ENCODE measurements at regions not wholly inside any gene's neighbourhood (a gene's known extent, or its start where the extent isn't known, plus 50 kb on each side); places are given as distances from the start of the nearest gene placed in this dataset.

- Histone ChIP-seq H3K4me1 (no peaks in the 10 kb centered on the region), H3K9me3 (peaks cover 0 to 10% (median 0%) of the 10 kb centered on the region in 4 donors), H3K27me3 (no peaks in the 10 kb centered on the region), H3K36me3 (no peaks in the 10 kb centered on the region), H3K27ac (no peak overlapping the region), H3K4me3 (no peak overlapping the region)
- no peak for DNase-seq (ENCODE audit: low spot score in 2 of 2)
- WGBS, 2 donors = 88 to 97% methylated on average over 1 of the region's 1 CpG
- TF ChIP-seq CTCF (IDR thresholded peaks at IDR 0.05) = no peak
- no peak for TF ChIP-seq POLR2A (IDR thresholded peaks at IDR 0.05)
- TF ChIP-seq EP300 (IDR thresholded peaks at IDR 0.05) = no peak
Observed at GRCh38 chr18:22271030-22271429, 101.6 kb downstream of the GATA6 start.

GRCh38 chr18:22268641-22269128, 99.3 kb downstream of the GATA6 start:
- Histone ChIP-seq H3K27me3 (no peaks in the 10 kb centered on the region), H3K36me3 (no peaks in the 10 kb centered on the region), H3K4me3 (no peak overlapping the region), H3K4me1 (no peaks in the 10 kb centered on the region), H3K27ac (no peak overlapping the region), H3K9me3 (no peaks in the 10 kb centered on the region)
- TF ChIP-seq CTCF (IDR thresholded peaks at IDR 0.05) (no peak), POLR2A (IDR thresholded peaks at IDR 0.05) (no peak), EP300 (IDR thresholded peaks at IDR 0.05) (no peak)
- 64 to 65% methylated on average over 4 of the region's 4 CpGs for WGBS, 2 donors
- no peak for DNase-seq (ENCODE audit: low spot score in 2 of 2)

GRCh38 chr18:22267697-22268096, 98.3 kb downstream of the GATA6 start:
- no peaks in the 10 kb centered on the region for H3K27me3 ChIP-seq
- H3K27ac ChIP-seq = no peak overlapping the region
- no peaks in the 10 kb centered on the region for H3K9me3 ChIP-seq
- TF ChIP-seq EP300 (IDR thresholded peaks at IDR 0.05) (no peak), POLR2A (IDR thresholded peaks at IDR 0.05) (no peak), CTCF (IDR thresholded peaks at IDR 0.05) (no peak)
- H3K4me1 ChIP-seq = no peaks in the 10 kb centered on the region
- H3K36me3 ChIP-seq = no peaks in the 10 kb centered on the region
- no peak overlapping the region for H3K4me3 ChIP-seq
- no peak for DNase-seq (ENCODE audit: low spot score in 2 of 2)
- 46 to 52% methylated on average over 8 of the region's 8 CpGs for WGBS, 2 donors

GRCh38 chr18:22267225-22267624, 97.8 kb downstream of the GATA6 start:
- Histone ChIP-seq H3K9me3 (peaks cover 0 to 3% (median 0%) of the 10 kb centered on the region in 4 donors), H3K27me3 (no peaks in the 10 kb centered on the region), H3K27ac (no peak overlapping the region), H3K4me3 (no peak overlapping the region), H3K4me1 (no peaks in the 10 kb centered on the region), H3K36me3 (no peaks in the 10 kb centered on the region)
- whole genome bisulfite sequencing, 2 donors = 89 to 100% methylated on average over 2 of the region's 2 CpGs
- DNase-seq (ENCODE audit: low spot score in 2 of 2) = no peak
- TF ChIP-seq EP300 (IDR thresholded peaks at IDR 0.05) (no peak), CTCF (IDR thresholded peaks at IDR 0.05) (no peak), POLR2A (IDR thresholded peaks at IDR 0.05) (no peak)

- Histone ChIP-seq H3K27me3 (no peaks in the 10 kb centered on the region), H3K4me1 (no peaks in the 10 kb centered on the region), H3K9me3 (peaks cover 0 to 3% (median 0%) of the 10 kb centered on the region in 4 donors), H3K4me3 (no peak overlapping the region), H3K27ac (no peak overlapping the region), H3K36me3 (no peaks in the 10 kb centered on the region)
- no peak for TF ChIP-seq CTCF (IDR thresholded peaks at IDR 0.05)
- TF ChIP-seq POLR2A (IDR thresholded peaks at IDR 0.05) = no peak
- TF ChIP-seq EP300 (IDR thresholded peaks at IDR 0.05) = no peak
- DNase-seq (ENCODE audit: low spot score in 2 of 2) = no peak
- 89 to 92% methylated on average over 4 of the region's 4 CpGs for WGBS, 2 donors
Observed at GRCh38 chr18:22265838-22266237, 96.4 kb downstream of the GATA6 start.

Data from tibial nerve (tissue), 4 donors.